Activated naive CD8-positive, alpha-beta T cell treated with anti-CD3 and anti-CD28 coated beads for 36 hours (primary cell): ENCODE measurements at regions not wholly inside any gene's neighbourhood (a gene's known extent, or its start where the extent isn't known, plus 50 kb on each side); places are given as distances from the start of the nearest gene placed in this dataset.
"Not testable (repeated sequence)": the region's sequence is repeated elsewhere in the genome, so short reads cannot be mapped to it uniquely, and the experiment has no call there.

ENCODE experiments used
- DNase-seq: peaks from one replicate; pipeline ENCODE4 v3.0.0; 2021
- H3K27ac Mint-ChIP-seq: one replicate; pipeline ENCODE4 v1.8.0; 2022; ENCODE audit warnings: mild to moderate bottlenecking, moderate library complexity, mixed read lengths
- H3K27me3 Mint-ChIP-seq: one replicate; pipeline ENCODE4 v1.8.0; 2022; ENCODE audit warnings: mild to moderate bottlenecking, mixed read lengths
- H3K36me3 Mint-ChIP-seq: one replicate; pipeline ENCODE4 v1.8.0; 2021; ENCODE audit warnings: mild to moderate bottlenecking, mixed read lengths
- H3K4me1 Mint-ChIP-seq: one replicate; pipeline ENCODE4 v1.8.0; 2021; ENCODE audit warnings: mixed read lengths
- H3K4me3 Mint-ChIP-seq: one replicate; pipeline ENCODE4 v1.8.0; 2022; ENCODE audit warnings: mild to moderate bottlenecking, moderate library complexity, mixed read lengths
- H3K9me3 Mint-ChIP-seq: one replicate; pipeline ENCODE4 v1.8.0; 2022; ENCODE audit warnings: mixed read lengths

DNA sequence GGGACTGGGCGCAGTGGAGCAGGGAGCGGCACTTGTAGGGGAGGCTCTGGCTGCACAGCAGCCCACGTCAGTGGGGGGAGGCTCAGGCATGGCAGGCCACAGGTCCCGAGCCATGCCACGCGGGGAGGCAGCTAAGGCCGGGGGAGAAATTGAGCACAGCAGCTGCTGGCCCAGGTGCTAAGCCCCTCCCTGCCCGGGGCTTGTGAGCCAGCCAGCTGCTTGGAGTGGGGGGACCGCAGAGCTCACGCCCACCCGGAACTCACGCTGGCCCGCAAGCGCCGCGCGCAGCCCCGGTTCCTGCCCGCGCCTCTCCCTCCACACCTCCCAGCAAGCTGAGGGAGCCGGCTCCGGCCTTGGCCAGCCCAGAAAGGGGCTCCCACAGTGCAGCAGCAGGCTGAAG is 193.5 kb upstream of the DNAJC19 start:
- H3K9me3 Mint-ChIP-seq, H3K4me3 Mint-ChIP-seq, H3K27me3 Mint-ChIP-seq, H3K4me1 Mint-ChIP-seq, DNase-seq, H3K36me3 Mint-ChIP-seq, H3K27ac Mint-ChIP-seq: not testable (repeated sequence)

DNA sequence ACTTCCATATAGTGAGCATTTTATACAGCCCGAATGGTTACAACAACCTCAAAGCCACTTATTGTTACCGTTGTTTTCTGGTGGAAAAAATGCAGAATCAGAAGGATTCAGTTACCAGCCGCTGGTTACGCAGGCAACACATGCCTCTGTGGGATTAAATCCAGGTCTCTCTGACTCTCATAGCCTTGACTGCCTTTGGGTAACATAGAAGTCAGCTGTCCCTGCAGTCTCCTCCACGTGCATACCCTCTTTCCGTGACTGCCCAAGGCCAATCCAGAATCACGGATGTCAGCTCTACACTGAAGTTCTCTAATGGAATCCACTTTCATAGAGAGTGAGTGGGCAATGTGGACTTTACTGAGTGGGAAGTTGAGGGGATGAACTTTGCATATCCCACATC is 189.5 kb upstream of the DNAJC19 start:
- DNase-seq, result no peak
- H3K4me1 Mint-ChIP-seq, result no peaks in the 10 kb centered on the region
- no peak overlapping the region for H3K4me3 Mint-ChIP-seq
- H3K27ac Mint-ChIP-seq, result no peak overlapping the region
- no peaks in the 10 kb centered on the region for H3K9me3 Mint-ChIP-seq
- H3K27me3 Mint-ChIP-seq, result peaks cover 12% of the 10 kb centered on the region
- no peaks in the 10 kb centered on the region for H3K36me3 Mint-ChIP-seq

DNA sequence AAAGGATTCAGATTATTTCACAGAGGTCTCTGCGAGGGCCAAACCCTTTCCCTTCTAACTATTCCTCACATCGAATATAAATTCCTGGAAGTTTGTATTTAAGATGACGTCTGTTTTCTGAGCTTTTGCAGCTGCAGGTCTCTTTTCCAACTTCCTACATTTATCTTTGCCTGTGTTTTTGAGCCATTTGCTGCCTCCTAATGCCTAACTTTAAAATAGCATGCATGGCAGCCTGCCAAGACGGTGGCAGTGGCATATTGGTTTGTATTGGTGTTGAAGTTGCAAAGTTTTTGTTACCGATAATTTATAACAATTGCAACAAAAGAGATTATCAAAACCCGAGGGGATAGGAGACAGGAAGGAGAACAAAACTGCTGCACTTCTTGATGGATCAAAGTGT is 187.1 kb upstream of the DNAJC19 start:
- Mint-ChIP-seq H3K36me3 (no peaks in the 10 kb centered on the region), H3K4me1 (no peaks in the 10 kb centered on the region), H3K27ac (no peak overlapping the region), H3K27me3 (peaks cover 12% of the 10 kb centered on the region), H3K9me3 (no peaks in the 10 kb centered on the region), H3K4me3 (no peak overlapping the region)
- DNase-seq, result peak; percentile 27

DNA sequence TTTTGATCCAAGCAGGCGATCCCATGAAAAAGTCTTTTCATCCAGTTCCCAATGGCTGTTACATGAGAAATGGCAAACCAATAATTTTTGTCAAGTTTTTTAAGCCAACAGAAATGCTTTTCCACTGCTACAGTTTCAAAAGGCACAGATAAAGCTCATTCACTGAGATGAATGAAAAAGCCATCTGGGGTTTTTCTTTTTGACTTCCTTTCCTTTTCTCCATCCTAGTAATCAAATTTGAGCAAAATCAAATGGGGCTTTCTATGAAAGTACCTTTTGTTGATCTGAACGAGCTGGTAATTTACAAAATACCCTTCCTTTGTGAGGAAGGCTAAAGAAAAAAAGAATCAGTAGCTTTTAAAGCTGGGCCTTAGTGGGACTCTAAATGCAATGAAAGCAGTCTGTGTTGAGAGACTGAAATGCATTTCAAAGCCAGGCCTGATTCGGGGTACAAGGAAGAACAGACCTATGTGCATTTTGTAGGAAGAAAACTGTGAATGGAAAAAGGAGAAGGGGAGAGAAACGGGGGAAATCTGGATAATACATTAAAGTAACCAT is 185.2 kb upstream of the DNAJC19 start:
- Mint-ChIP-seq H3K9me3 (no peaks in the 10 kb centered on the region), H3K4me3 (no peak overlapping the region), H3K27ac (no peak overlapping the region), H3K27me3 (peaks cover 7% of the 10 kb centered on the region), H3K4me1 (no peaks in the 10 kb centered on the region), H3K36me3 (no peaks in the 10 kb centered on the region)
- no peak for DNase-seq

DNA sequence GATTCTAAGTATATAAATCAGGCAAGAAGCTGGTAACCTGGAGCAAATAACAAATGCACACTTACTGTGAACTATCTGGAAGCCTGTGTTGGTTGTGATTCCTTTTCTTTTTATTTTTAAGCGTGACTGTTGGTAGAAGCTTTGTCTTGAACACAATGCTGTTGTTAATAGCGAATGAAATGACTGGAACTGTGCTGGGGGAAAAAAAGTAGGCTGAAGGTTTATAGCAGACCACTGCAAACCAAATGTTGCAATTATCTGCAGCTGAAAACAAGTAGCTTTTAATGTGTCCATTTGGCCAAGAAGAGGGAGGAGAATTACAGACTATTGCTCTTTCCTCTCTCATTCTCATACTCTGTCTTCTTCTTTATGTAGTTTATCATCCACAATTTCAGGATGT is 184.5 kb upstream of the DNAJC19 start:
- Mint-ChIP-seq H3K27ac (no peak overlapping the region), H3K27me3 (peaks cover 3% of the 10 kb centered on the region), H3K36me3 (no peaks in the 10 kb centered on the region), H3K4me1 (no peaks in the 10 kb centered on the region), H3K4me3 (no peak overlapping the region), H3K9me3 (no peaks in the 10 kb centered on the region)
- no peak for DNase-seq

DNA sequence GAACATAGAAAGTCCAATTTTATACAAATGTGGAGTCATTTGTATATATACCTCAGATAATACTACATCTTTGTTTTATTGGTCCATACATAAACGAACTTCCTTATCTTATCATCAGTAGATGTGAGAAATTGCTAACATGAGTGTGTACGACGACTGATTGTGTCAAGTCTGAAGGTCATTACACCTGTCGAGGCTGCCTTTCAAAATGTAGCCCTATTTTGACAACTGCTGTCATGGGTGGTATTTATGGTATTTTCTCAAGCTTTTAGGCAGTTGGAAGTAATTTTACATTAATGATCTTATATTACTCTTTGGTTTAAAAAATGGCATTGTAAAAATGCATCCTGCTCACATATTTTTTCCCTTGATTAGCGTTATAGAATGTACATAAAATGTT is 183.7 kb upstream of the DNAJC19 start:
- Mint-ChIP-seq H3K36me3 (no peaks in the 10 kb centered on the region), H3K4me1 (no peaks in the 10 kb centered on the region), H3K4me3 (no peak overlapping the region), H3K9me3 (no peaks in the 10 kb centered on the region), H3K27ac (no peak overlapping the region), H3K27me3 (peaks cover 3% of the 10 kb centered on the region)
- DNase-seq, result no peak

DNA sequence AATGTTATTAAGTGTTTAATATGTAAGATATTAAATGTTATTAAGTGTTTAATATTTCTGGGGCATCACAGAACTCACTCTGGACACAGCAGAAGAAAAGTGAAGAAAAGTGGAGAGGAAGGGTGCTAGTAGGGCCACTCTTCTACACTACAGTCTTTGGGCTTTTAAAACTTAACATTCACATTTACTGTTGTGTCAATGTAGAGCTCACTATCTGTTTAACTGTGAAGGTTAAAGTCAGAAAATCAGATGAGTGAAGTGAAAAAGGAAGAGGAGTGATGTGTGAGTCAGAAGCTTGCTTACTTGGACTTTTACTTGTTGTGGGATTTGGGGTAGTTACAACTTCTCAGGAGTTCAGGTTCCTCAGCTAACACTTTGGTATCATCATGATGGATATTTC is 145.3 kb upstream of the DNAJC19 start:
- Mint-ChIP-seq H3K36me3 (no peaks in the 10 kb centered on the region), H3K27ac (no peak overlapping the region), H3K4me3 (no peak overlapping the region), H3K9me3 (no peaks in the 10 kb centered on the region), H3K4me1 (no peaks in the 10 kb centered on the region), H3K27me3 (no peaks in the 10 kb centered on the region)
- DNase-seq, result no peak

DNA sequence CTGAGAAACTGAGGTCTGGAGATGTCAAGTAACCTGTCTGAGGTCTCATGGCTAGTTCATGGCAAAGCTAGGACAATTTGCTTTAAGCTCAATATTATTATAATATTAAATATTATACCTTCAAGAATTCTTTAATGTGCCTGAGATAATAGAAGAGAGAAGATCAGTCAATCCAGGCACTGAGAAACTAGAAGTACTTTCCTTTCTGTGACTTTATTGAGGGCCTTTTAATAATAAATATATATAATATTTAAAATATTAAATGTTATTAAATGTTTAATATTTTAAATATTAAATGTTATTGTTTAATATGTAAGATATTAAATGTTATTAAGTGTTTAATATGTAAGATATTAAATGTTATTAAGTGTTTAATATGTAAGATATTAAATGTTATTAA is 144.3 kb upstream of the DNAJC19 start:
- H3K4me1 Mint-ChIP-seq, result no peaks in the 10 kb centered on the region
- DNase-seq, result no peak

DNA sequence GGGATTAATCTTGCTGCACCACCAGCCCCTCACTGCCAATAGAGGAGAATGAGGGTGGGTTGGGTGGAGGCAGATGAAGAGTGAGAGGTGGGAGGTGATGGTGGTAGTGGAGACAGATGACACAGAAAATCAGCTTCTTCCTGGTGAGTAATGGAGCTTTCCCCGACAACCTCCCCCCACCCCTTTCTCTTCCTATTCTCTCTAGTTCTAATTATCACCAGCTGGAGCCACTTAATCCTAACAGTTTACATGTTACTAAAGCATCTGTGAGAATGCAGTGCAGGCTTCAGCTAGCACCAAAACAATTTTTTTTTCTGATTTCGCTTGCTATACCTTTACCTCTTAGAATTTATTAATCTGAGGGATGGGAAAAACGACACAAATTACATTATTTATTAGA is 116.1 kb upstream of the DNAJC19 start:
- H3K4me1 Mint-ChIP-seq, result no peaks in the 10 kb centered on the region
- no peak for DNase-seq
- H3K4me3 Mint-ChIP-seq, result no peak overlapping the region
- no peak overlapping the region for H3K27ac Mint-ChIP-seq
- no peaks in the 10 kb centered on the region for H3K27me3 Mint-ChIP-seq
- peaks cover 7% of the 10 kb centered on the region for H3K9me3 Mint-ChIP-seq
- H3K36me3 Mint-ChIP-seq, result peaks cover 3% of the 10 kb centered on the region

More for the DNA sequence above, 144.3 kb upstream of the DNAJC19 start:
- H3K27ac Mint-ChIP-seq, result no peak overlapping the region
- H3K27me3 Mint-ChIP-seq, result no peaks in the 10 kb centered on the region
- no peaks in the 10 kb centered on the region for H3K9me3 Mint-ChIP-seq
- no peaks in the 10 kb centered on the region for H3K36me3 Mint-ChIP-seq
- no peak overlapping the region for H3K4me3 Mint-ChIP-seq

DNA sequence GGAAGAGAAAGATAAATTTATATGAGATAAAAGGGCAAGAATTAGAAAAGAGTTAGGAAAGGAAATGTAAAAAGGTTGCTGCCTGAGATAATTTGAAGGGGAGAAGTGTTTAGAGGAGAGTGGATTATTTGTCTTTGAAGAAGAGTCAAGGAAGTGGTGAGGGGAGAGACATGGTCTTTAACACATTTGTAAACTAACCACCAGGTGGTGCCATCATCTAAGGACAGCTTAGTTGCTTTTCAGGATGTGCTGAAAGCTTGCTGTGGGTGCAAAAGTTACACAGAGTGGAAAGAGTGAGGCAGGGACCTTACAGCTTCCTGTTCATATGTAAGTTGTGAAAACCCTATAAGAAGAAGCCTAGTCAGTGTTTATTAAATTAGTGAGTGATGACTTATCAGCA is 114.1 kb upstream of the DNAJC19 start:
- Mint-ChIP-seq H3K27ac (no peak overlapping the region), H3K4me1 (no peaks in the 10 kb centered on the region), H3K36me3 (peaks cover 3% of the 10 kb centered on the region), H3K27me3 (no peaks in the 10 kb centered on the region), H3K9me3 (peaks cover 7% of the 10 kb centered on the region), H3K4me3 (no peak overlapping the region)
- peak; percentile 12 for DNase-seq

DNA sequence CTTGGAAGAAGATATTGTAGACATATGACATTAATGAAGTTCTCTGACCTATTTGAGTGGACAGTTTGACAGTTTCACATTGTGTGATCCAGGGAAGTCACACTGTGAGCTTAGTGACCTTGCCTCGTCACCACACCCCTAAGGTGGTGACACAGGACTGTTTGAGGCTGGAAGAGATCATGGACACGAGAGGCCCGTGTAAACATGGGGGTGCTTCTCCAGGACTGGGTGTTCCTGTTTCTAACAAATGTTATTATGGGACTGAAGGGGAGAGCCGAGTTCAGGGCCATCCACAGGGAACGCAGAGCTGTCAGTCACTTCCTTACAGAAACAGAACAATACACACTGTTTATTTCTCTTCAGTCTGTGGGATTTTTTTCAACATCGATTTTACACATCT is 96.5 kb upstream of the DNAJC19 start:
- Mint-ChIP-seq H3K27me3 (no peaks in the 10 kb centered on the region), H3K36me3 (no peaks in the 10 kb centered on the region), H3K4me3 (no peak overlapping the region), H3K4me1 (no peaks in the 10 kb centered on the region), H3K27ac (no peak overlapping the region), H3K9me3 (no peaks in the 10 kb centered on the region)
- DNase-seq, result no peak

DNA sequence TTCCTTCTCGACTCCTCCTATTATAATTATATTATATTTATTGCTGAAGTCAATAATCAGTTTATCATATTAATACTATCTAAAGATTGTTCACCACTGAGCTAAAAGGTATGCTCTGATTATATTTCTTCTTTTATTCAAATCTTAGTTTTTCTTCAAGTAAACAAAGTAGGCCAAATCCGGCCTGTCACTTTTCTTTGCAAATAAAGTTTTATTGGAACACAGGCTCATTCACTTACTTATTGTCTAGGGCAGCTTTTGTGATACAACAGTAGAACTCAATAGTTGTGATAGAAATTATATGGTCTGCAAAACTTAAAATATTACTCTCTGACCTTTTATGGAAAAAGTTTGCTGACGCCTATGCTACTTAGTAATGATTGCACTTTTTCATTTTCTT is 92.4 kb upstream of the DNAJC19 start:
- Mint-ChIP-seq H3K27me3 (no peaks in the 10 kb centered on the region), H3K36me3 (no peaks in the 10 kb centered on the region), H3K9me3 (no peaks in the 10 kb centered on the region), H3K27ac (no peak overlapping the region), H3K4me1 (no peaks in the 10 kb centered on the region), H3K4me3 (no peak overlapping the region)
- DNase-seq, result no peak

DNA sequence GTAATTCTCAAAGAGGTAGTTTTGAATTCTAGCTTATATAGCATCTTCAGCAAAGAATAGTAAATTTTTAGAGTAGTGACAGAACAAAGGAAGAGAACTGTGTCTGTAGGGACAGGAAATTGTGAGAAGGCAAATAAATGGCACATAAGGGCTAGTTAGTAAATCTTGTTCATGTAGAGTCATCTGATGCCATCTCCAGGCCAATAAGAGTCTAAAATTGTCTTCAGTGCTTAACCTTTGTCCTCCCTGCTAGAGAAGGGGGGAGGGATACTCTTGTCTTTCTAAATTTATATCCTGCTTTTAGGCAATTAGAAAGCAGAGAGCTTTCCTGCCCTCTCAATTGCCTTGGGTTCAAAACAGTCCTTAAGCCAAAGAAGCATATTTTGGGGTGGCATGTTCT is 87.0 kb upstream of the DNAJC19 start:
- no peak for DNase-seq
- Mint-ChIP-seq H3K36me3 (no peaks in the 10 kb centered on the region), H3K4me1 (no peaks in the 10 kb centered on the region), H3K9me3 (peaks cover 16% of the 10 kb centered on the region), H3K27me3 (peaks cover 4% of the 10 kb centered on the region), H3K27ac (no peak overlapping the region), H3K4me3 (no peak overlapping the region)

DNA sequence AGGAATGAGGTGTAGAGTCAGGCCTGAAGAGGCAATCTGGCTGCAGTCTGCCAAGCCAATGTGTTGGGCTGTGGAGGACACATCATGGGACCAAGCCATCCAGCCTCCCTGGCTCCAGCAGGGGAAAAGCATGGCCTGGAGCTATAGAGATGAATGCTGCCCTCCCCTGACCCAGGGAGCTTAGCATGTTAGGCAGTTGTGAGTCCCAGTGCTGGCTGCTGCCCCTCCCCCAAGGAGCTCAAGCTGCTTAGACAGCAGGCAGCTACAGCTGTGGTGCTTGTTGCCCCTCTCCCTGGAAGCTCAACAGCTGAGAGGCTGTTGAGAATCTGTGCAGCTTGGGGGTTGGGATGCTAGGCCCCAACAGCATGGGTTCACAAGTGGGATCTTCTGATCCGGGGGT is 85.6 kb upstream of the DNAJC19 start:
- H3K36me3 Mint-ChIP-seq, result no peaks in the 10 kb centered on the region
- no peak overlapping the region for H3K4me3 Mint-ChIP-seq
- H3K9me3 Mint-ChIP-seq, result peaks cover 18% of the 10 kb centered on the region
- H3K27me3 Mint-ChIP-seq, result peaks cover 4% of the 10 kb centered on the region
- no peak for DNase-seq
- H3K4me1 Mint-ChIP-seq, result no peaks in the 10 kb centered on the region
- no peak overlapping the region for H3K27ac Mint-ChIP-seq

DNA sequence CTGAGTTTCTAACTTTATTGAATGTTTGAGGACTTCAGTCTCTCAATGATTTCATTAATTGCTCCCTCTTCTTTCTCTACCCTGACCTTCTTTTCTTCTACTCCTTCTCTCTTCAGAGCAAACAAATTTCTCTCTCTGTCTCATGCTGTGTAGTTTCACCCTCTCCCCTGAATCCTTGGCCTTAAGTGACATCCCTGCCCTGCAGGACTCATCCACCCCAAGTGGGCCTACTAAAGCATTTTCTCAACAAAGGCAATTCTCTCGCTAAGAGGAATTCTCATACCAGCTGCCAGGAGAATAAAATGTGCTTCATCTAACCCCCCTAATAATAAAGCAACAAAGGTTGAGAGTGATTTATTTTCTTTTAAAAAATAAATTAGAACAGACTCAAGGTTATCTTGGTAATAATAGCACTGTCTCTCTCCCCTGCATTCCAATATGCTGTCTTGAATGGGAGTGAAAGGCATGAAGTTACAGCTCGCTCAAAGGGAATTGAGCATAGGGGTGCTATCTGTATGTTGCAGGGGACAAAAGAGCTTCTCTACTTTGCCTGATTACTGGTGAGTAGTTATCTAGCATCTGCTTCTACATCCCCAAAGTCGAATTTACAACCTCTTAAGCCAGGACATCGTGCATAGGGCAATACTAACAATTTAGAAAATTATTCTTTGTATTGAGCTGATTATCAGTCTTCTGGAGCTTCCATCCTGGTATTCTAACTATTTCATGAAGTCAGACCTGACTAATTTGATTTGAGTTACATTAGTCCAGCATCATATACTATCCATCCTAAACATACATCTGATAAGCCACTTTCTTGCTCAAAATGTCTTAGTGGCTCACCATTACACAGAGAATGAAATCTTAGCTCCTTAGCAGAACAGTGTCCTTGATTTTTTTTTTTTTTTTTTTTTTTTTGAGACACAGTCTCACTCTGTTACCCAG is 76.9 kb upstream of the DNAJC19 start:
- Mint-ChIP-seq H3K27me3 (no peaks in the 10 kb centered on the region), H3K4me3 (no peak overlapping the region), H3K27ac (no peak overlapping the region), H3K9me3 (peaks cover under 1% of the 10 kb centered on the region), H3K4me1 (no peaks in the 10 kb centered on the region), H3K36me3 (no peaks in the 10 kb centered on the region)
- no peak for DNase-seq

DNA sequence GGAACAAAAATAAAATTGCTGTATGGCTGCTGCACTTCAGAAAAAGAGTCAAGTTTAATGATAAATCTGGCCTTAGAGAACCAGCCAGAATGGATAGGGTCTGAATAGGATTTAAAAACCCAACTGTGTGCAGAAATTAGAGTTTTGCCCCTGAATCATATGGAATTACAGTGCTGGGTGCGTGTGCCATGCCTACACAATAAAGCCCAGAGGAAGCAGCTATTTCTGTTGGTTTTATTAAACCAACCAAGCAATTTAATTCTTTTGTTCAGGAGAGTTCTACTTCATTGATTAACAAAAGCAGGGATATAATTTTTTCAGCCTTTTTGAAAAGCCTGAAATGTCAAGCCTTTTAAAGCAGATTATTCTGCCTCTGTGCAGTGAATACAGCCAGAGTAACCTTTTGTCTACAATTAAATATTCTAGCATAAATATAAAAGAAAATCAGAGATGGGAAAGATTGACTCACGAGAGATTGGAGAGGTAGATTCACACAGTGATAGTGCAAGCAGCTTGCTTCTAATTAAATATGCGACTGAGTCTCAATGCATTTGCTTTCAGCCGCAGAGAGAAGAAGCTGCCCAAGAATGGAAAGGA is 66.7 kb upstream of the DNAJC19 start:
- H3K4me3 Mint-ChIP-seq, result no peak overlapping the region
- no peaks in the 10 kb centered on the region for H3K4me1 Mint-ChIP-seq
- H3K27ac Mint-ChIP-seq, result no peak overlapping the region
- H3K9me3 Mint-ChIP-seq, result no peaks in the 10 kb centered on the region
- no peaks in the 10 kb centered on the region for H3K27me3 Mint-ChIP-seq
- H3K36me3 Mint-ChIP-seq, result no peaks in the 10 kb centered on the region
- no peak for DNase-seq
